Stimulated activated CD8-positive, alpha-beta memory T cell treated with anti-CD3 and anti-CD28 coated beads, Interleukin-4, amount 100 ng/mL, for 48 hours (primary cell): ENCODE measurements at regions not wholly inside any gene's neighbourhood (a gene's known extent, or its start where the extent isn't known, plus 50 kb on each side); places are given as distances from the start of the nearest gene placed in this dataset.

Experiments
- DNase-seq: peaks from one replicate; pipeline ENCODE4 v3.0.0-alpha.2; 2020

DNA sequence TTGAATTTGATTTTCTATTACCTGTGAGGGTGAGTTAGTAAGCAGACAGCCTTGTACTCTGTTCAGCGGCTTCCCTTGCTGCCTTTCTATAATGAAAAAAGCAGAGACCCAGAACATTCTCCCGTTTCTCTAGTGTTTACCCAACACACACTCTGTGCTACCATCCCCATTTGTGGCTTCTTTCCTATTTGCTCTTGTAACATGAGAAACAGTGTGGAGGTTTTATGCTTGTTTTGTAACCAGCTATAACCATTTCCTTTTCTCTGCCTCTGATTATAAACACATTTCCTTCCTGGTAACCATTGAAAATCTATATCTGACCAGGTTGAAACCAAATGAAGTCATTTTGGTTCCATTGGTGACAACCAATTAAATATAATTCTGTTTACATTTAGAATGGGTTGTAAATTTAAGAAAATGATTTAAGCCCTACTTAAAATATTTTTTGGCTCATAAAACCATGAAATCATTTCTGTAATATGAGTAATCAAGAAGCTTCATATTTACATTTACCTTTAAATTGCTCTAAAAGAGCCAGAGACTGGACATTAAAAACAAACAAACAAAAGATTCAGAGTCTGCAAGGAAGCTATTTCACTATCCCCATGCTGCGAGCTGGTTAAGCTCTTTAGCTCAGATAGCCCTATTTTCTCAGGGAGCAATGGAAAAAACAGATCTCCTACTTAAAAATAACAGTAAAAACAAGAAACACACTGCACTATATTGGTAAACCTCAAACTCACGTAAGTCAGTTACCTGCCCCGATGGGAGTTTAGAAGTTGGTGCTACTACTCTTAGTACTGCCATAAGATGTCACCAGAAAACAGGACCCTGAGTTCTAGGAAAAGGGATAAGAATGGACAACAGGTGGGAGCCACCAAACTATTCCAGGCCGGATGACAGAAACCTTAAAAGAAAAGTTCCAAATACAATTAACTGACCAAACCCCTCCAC, 206.5 kb upstream of the EEA1 start:
- DNase-seq, result no peak

DNA sequence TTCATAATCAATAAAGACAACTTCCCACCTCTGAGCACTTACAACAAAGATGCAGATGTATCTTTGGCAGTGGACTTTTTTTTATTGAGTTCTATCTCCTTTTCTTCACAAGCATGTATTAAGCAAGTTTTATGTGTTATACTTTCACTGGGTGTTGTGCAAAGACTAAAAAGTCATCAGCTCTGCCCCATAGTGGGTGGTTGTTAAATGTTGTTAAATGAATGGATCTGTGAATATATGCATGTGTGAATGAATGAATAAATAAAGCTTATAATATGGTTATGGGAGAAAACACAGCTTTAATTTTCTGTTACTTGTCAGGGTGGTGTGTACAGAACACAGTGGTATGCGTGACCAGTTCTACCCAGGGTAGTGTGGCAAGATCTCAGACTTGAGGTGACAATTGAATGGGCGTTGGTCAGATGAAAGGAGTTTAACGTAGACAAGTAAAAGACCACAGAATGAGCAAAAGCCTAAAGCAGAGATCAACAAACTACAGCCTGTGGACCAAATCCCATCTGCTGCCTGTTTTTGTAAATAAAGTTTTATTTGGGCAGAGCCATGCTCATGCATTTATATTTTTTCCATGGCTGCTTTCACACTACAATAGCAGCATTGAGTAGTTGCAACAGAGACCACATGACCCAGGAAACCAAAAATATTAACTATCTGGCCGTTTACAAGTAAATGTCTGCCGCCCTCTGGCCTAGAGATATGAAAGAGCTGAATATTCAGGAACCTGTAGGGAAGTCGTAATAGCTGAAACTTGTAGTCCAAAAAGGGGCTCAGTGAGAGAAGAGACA, 207.4 kb upstream of the EEA1 start:
- DNase-seq, result no peak

GRCh38 chr12:93137656-93138612, 208.8 kb upstream of the EEA1 start:
- DNase-seq, result no peak

DNA sequence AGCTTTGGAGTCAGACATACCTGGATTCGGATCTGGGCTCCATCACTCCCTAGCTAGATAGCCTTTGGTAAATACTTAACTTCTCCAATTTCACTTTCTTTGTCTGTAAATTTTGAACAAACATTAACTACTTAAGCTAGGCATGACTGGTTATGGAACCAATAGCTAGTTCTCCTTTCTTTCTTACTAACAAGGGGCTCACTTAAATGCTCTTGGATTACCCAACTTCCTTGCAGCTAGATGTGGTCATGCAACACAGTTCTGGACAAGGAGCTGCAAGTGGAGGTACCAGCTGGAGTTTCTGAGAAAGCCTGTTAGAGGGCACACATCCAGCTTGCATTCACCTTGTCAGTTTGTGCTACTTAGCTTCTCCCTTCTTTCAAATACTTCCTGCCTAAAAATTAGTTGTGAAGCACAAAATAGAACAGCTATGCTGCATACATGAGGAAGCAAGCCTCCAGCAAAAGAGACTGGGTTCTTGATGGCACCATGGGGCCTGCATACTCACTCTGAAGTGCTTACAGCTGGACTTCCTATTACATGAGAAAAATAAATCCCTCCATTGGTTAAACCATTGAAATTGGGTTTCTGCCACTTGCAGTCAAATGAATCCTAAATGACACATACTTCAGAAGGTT, 210.1 kb upstream of the EEA1 start:
- DNase-seq, result no peak

GRCh38 chr12:93140325-93140724, 211.2 kb upstream of the EEA1 start:
- no peak for DNase-seq

DNA sequence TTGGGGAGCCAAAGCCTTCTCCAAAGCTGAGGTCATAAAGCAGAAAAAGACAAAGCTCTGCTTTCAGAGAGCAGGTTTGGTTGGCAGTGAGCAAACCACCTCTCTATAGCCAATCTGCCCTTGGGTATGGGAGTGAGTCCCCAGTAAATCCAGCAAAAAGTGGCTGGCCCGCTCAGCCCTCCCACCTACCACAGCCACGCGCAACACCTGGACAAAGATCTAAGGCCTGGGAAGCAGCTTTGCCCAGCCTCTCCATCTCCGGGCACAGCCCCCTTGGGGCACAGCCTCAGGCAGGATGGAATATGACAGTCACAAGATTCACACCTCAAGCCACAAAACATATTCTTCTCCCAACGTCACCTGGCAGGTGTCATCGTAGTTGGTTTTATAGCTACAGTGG, 211.7 kb upstream of the EEA1 start:
- DNase-seq, result no peak

DNA sequence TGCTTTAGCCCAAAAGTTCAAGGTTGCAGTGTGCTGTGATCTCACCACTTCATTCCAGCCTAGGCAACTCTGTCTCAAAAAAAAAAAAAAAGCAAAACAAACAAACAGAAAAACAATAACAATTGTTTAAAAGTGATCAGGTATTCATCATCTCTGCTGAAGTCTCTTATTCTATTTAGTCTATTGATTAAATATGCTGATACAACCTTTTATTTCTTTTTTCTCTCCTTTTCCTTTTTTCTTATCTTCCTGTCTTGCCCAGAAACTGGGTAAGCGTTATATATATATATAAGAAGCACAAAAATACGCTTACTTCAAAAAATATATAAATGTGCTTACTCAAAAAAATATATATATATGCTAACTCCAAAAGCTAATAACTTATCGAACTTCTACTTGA, 213.8 kb upstream of the EEA1 start:
- no peak for DNase-seq

GRCh38 chr12:93144109-93144508, 215.0 kb upstream of the EEA1 start:
- DNase-seq, result no peak

GRCh38 chr12:93145086-93145485, 216.0 kb upstream of the EEA1 start:
- DNase-seq, result no peak

- DNase-seq, result no peak
These were observed 217.3 kb upstream of the EEA1 start for GRCh38 chr12:93146263-93146939.

GRCh38 chr12:93146970-93147369, 217.9 kb upstream of the EEA1 start:
- no peak for DNase-seq

DNA sequence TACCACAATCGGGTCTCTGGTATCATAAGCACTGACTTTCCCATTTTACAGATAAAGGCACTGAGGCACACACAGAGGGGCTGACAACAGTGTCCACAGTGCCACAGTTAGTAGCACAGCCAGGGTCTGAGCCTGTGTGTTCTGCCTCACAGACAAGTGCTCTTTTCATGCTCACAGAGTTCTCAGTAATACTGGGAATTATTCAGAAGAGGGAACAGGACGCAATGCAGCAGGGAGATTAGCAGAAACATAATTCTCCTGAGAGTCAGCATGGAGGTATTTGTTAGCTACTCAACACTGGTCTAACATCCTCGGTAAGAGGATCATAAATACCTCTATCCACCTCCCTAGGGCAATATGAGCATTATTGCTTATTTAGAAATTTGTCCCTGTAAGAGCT, 219.3 kb upstream of the EEA1 start:
- DNase-seq, result no peak

DNA sequence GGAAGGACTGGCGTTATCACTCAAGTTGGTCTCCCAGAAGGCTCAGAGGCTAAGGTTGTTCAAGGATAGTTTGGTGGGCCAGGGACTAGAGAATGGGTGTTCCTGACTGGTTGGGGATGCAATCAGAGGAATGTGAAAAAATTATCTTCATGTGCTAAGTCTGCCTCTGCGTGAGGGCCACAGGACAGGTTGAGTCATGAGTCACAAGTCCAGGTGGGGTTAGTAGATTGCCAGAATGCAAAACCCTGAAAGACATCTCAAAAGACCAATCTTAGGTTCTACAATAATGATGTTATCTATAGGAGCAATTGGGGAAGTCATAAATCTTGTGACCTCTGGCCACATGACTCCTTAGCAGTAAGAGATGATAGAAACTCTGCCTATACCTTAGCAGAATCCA, 220.1 kb upstream of the EEA1 start:
- no peak for DNase-seq

- DNase-seq, result no peak
These were observed 222.1 kb upstream of the EEA1 start for GRCh38 chr12:93151079-93151762.

- no peak for DNase-seq
These were observed 223.5 kb upstream of the EEA1 start for GRCh38 chr12:93152617-93153016.

DNA sequence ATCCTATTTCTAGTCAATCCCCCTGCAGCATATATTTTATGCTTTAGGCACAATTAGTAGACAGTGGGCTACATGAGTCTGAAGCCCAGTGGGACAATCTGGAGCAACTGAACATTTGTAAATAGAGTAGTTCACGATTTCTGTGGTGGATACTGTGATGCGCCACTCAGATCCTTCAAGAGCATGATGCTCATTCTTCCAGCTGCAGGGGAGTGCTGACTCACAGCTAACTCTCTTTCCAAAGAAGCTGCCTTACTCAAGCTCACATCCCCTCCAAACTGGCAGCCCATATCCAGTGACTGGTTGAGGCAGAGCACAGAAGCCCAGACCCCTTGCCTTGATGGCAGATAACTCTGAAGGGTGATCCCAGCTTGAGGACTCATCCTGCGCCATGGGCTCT, 224.2 kb upstream of the EEA1 start:
- DNase-seq, result no peak

DNA sequence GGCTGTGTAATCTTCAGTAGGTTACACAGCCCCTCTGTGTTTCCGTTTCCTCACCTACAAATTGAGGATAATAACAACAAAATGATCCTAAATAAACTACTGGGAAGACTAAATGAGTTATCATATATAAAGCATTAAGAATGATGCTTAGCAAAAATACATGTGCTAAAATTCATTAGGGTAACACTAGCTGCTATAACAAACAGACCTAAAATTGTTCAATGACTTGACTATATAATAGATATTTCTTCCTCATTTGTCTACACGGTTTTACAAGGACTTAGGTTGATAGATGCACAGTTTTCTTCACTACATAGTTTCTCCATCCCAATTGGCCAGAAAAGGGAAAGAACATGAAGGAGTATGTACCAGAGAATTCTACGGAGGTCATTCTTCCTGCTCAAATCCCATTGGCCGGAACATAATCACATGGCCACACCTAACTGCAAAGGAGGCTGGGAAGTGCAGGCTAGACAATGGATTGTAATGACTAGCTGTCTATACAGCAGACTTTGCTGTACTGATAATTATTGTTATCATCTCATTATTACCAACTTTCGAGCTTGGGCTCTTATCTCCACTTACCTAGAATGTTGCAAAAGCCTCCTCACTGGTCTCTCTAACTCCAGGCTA, 223.5 kb upstream of the NUDT4 start:
- DNase-seq, result no peak

- no peak for DNase-seq
These were observed 222.8 kb upstream of the NUDT4 start for GRCh38 chr12:93154753-93155480.

DNA sequence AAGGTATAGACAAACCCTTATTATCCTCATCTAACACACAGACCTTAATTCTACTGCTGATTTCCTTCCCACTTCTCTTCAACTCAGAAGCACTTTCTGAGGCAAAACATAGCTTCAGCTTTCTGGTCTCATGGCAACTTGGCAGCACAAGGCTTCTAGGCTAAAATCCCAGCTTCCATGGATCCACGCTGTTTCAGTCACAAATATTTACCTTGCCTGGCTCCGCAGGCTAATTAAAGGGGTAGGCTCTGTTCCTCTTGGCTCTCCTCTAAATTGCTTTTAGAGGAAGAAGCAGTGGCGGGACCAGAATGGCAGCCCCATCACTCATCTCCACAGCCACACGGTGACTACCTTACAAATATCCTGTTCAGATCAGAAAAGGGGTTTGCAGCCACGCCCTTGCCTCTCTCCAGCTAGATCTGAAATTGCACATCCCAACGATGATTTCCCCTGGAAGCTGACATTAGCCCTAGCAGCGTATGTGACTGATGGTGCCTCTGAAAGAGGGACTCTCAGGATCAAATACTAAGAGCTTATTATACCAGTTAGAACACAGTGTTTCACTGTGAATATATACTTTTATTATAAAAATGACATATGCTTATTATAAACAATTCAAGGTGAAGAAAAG, 221.5 kb upstream of the NUDT4 start:
- no peak for DNase-seq
